ENCODE measurements at regions not wholly inside any gene's neighbourhood (a gene's known extent, or its start where the extent isn't known, plus 50 kb on each side); places are given as distances from the start of the nearest gene placed in this dataset.

- no peaks in the 10 kb centered on the region for H3K9me3 Mint-ChIP-seq
- no peak overlapping the region for H3K27ac Mint-ChIP-seq
- H3K4me3 Mint-ChIP-seq (ENCODE audit: low read depth), result no peak overlapping the region
- DNase-seq (ENCODE audit: low spot score), result no peak
- intact Hi-C loops (cut with micrococcal nuclease), result no loop called here
- H3K4me1 Mint-ChIP-seq (ENCODE audit: low read depth), result no peaks in the 10 kb centered on the region
- H3K36me3 Mint-ChIP-seq (ENCODE audit: low read depth), result no peaks in the 10 kb centered on the region
- H3K27me3 Mint-ChIP-seq (ENCODE audit: low read depth), result no peaks in the 10 kb centered on the region
Measured at GRCh38 chr18:71707400-71707799, 836.7 kb downstream of the CBLN2 start.

GRCh38 chr18:71689416-71690160, 854.6 kb downstream of the CBLN2 start:
- H3K4me1 Mint-ChIP-seq (ENCODE audit: low read depth), result no peaks in the 10 kb centered on the region
- no peak overlapping the region for H3K27ac Mint-ChIP-seq
- H3K4me3 Mint-ChIP-seq (ENCODE audit: low read depth), result no peak overlapping the region
- no peaks in the 10 kb centered on the region for H3K9me3 Mint-ChIP-seq
- intact Hi-C loops (cut with micrococcal nuclease), result no loop called here
- H3K27me3 Mint-ChIP-seq (ENCODE audit: low read depth), result no peaks in the 10 kb centered on the region
- DNase-seq (ENCODE audit: low spot score), result no peak
- H3K36me3 Mint-ChIP-seq (ENCODE audit: low read depth), result no peaks in the 10 kb centered on the region

- H3K27ac Mint-ChIP-seq, result no peak overlapping the region
- H3K4me1 Mint-ChIP-seq (ENCODE audit: low read depth), result no peaks in the 10 kb centered on the region
- H3K27me3 Mint-ChIP-seq (ENCODE audit: low read depth), result no peaks in the 10 kb centered on the region
- peaks cover 12% of the 10 kb centered on the region for H3K9me3 Mint-ChIP-seq
- H3K36me3 Mint-ChIP-seq (ENCODE audit: low read depth), result no peaks in the 10 kb centered on the region
- no peak for DNase-seq (ENCODE audit: low spot score)
- intact Hi-C loops (cut with micrococcal nuclease), result no loop called here
- H3K4me3 Mint-ChIP-seq (ENCODE audit: low read depth), result no peak overlapping the region
Measured at GRCh38 chr18:71682591-71682990, 861.6 kb downstream of the CBLN2 start.

- Mint-ChIP-seq H3K27me3 (ENCODE audit: low read depth) (no peaks in the 10 kb centered on the region), H3K4me1 (ENCODE audit: low read depth) (no peaks in the 10 kb centered on the region), H3K36me3 (ENCODE audit: low read depth) (no peaks in the 10 kb centered on the region), H3K4me3 (ENCODE audit: low read depth) (no peak overlapping the region), H3K27ac (no peak overlapping the region), H3K9me3 (peaks cover 6% of the 10 kb centered on the region)
- intact Hi-C loops (cut with micrococcal nuclease), result no loop called here
- no peak for DNase-seq (ENCODE audit: low spot score)
Measured at GRCh38 chr18:71678144-71678543, 866.0 kb downstream of the CBLN2 start.

- Mint-ChIP-seq H3K4me1 (ENCODE audit: low read depth) (no peaks in the 10 kb centered on the region), H3K9me3 (no peaks in the 10 kb centered on the region)
Measured at GRCh38 chr18:71673954-71674353, 870.2 kb downstream of the CBLN2 start.

GRCh38 chr18:71673498-71673897, 870.6 kb downstream of the CBLN2 start:
- DNase-seq (ENCODE audit: low spot score), result no peak
- Mint-ChIP-seq H3K27me3 (ENCODE audit: low read depth) (no peaks in the 10 kb centered on the region), H3K27ac (no peak overlapping the region), H3K36me3 (ENCODE audit: low read depth) (no peaks in the 10 kb centered on the region), H3K9me3 (no peaks in the 10 kb centered on the region), H3K4me1 (ENCODE audit: low read depth) (no peaks in the 10 kb centered on the region), H3K4me3 (ENCODE audit: low read depth) (no peak overlapping the region)
- intact Hi-C loops (cut with micrococcal nuclease), result no loop called here

More at GRCh38 chr18:71673954-71674353, 870.2 kb downstream of the CBLN2 start:
- intact Hi-C loops (cut with micrococcal nuclease), result no loop called here
- H3K27ac Mint-ChIP-seq, result no peak overlapping the region
- DNase-seq (ENCODE audit: low spot score), result no peak
- H3K36me3 Mint-ChIP-seq (ENCODE audit: low read depth), result no peaks in the 10 kb centered on the region
- H3K27me3 Mint-ChIP-seq (ENCODE audit: low read depth), result no peaks in the 10 kb centered on the region
- no peak overlapping the region for H3K4me3 Mint-ChIP-seq (ENCODE audit: low read depth)

- Mint-ChIP-seq H3K27me3 (ENCODE audit: low read depth) (no peaks in the 10 kb centered on the region), H3K27ac (no peak overlapping the region), H3K36me3 (ENCODE audit: low read depth) (no peaks in the 10 kb centered on the region), H3K4me3 (ENCODE audit: low read depth) (no peak overlapping the region), H3K4me1 (ENCODE audit: low read depth) (no peaks in the 10 kb centered on the region), H3K9me3 (no peaks in the 10 kb centered on the region)
- intact Hi-C loops (cut with micrococcal nuclease), result no loop called here
- DNase-seq (ENCODE audit: low spot score), result no peak
Measured at GRCh38 chr18:71666481-71666880, 877.7 kb downstream of the CBLN2 start.

- Mint-ChIP-seq H3K27ac (no peak overlapping the region), H3K4me1 (ENCODE audit: low read depth) (no peaks in the 10 kb centered on the region), H3K36me3 (ENCODE audit: low read depth) (no peaks in the 10 kb centered on the region), H3K4me3 (ENCODE audit: low read depth) (no peak overlapping the region), H3K27me3 (ENCODE audit: low read depth) (no peaks in the 10 kb centered on the region), H3K9me3 (no peaks in the 10 kb centered on the region)
- DNase-seq (ENCODE audit: low spot score), result no peak
- intact Hi-C loops (cut with micrococcal nuclease), result no loop called here
Measured at GRCh38 chr18:71665131-71665530, 879.0 kb downstream of the CBLN2 start.

- H3K4me1 Mint-ChIP-seq (ENCODE audit: low read depth), result no peaks in the 10 kb centered on the region
- H3K9me3 Mint-ChIP-seq, result no peaks in the 10 kb centered on the region
- no peak overlapping the region for H3K27ac Mint-ChIP-seq
- intact Hi-C loops (cut with micrococcal nuclease), result no loop called here
- DNase-seq (ENCODE audit: low spot score), result no peak
- H3K27me3 Mint-ChIP-seq (ENCODE audit: low read depth), result no peaks in the 10 kb centered on the region
- H3K36me3 Mint-ChIP-seq (ENCODE audit: low read depth), result no peaks in the 10 kb centered on the region
- H3K4me3 Mint-ChIP-seq (ENCODE audit: low read depth), result no peak overlapping the region
Measured at GRCh38 chr18:71643822-71644221, 900.3 kb downstream of the CBLN2 start.

- no peaks in the 10 kb centered on the region for H3K4me1 Mint-ChIP-seq (ENCODE audit: low read depth)
- no peak overlapping the region for H3K27ac Mint-ChIP-seq
- H3K9me3 Mint-ChIP-seq, result no peaks in the 10 kb centered on the region
- intact Hi-C loops (cut with micrococcal nuclease), result no loop called here
- DNase-seq (ENCODE audit: low spot score), result no peak
- no peak overlapping the region for H3K4me3 Mint-ChIP-seq (ENCODE audit: low read depth)
- no peaks in the 10 kb centered on the region for H3K27me3 Mint-ChIP-seq (ENCODE audit: low read depth)
- H3K36me3 Mint-ChIP-seq (ENCODE audit: low read depth), result no peaks in the 10 kb centered on the region
Measured at GRCh38 chr18:71630696-71631095, 913.4 kb downstream of the CBLN2 start.

GRCh38 chr18:71625556-71626090, 918.5 kb downstream of the CBLN2 start:
- Mint-ChIP-seq H3K4me1 (ENCODE audit: low read depth) (no peaks in the 10 kb centered on the region), H3K9me3 (peaks cover 4% of the 10 kb centered on the region), H3K4me3 (ENCODE audit: low read depth) (no peak overlapping the region), H3K27me3 (ENCODE audit: low read depth) (no peaks in the 10 kb centered on the region), H3K27ac (no peak overlapping the region), H3K36me3 (ENCODE audit: low read depth) (no peaks in the 10 kb centered on the region)
- DNase-seq (ENCODE audit: low spot score), result no peak
- intact Hi-C loops (cut with micrococcal nuclease), result no loop called here

- Mint-ChIP-seq H3K4me3 (ENCODE audit: low read depth) (no peak overlapping the region), H3K4me1 (ENCODE audit: low read depth) (no peaks in the 10 kb centered on the region), H3K9me3 (no peaks in the 10 kb centered on the region), H3K27ac (no peak overlapping the region), H3K27me3 (ENCODE audit: low read depth) (no peaks in the 10 kb centered on the region), H3K36me3 (ENCODE audit: low read depth) (no peaks in the 10 kb centered on the region)
- DNase-seq (ENCODE audit: low spot score), result no peak
- intact Hi-C loops (cut with micrococcal nuclease), result no loop called here
Measured at GRCh38 chr18:71598374-71598773, 945.8 kb downstream of the CBLN2 start.

GRCh38 chr18:71597219-71597618, 946.9 kb downstream of the CBLN2 start:
- Mint-ChIP-seq H3K27me3 (ENCODE audit: low read depth) (no peaks in the 10 kb centered on the region), H3K4me1 (ENCODE audit: low read depth) (no peaks in the 10 kb centered on the region), H3K36me3 (ENCODE audit: low read depth) (no peaks in the 10 kb centered on the region), H3K27ac (no peak overlapping the region), H3K9me3 (no peaks in the 10 kb centered on the region), H3K4me3 (ENCODE audit: low read depth) (no peak overlapping the region)
- intact Hi-C loops (cut with micrococcal nuclease), result no loop called here
- DNase-seq (ENCODE audit: low spot score), result no peak

Data from activated T-helper 2 cell treated with anti-CD3 and anti-CD28 coated beads, Interferon-gamma antibody, Interleukin-2, Interleukin-4, amounts not matched to agents 10 μg/mL and 5 μg/mL and 100 μg/mL, durations not matched to agents 14 hours and 24 hours and 36 hours (primary cell).